HEK293 (cell line): ENCODE measurements at regions not wholly inside any gene's neighbourhood (a gene's known extent, or its start where the extent isn't known, plus 50 kb on each side); places are given as distances from the start of the nearest gene placed in this dataset.

Experiments
- CTCF ChIP-seq: fragments of 450-650 bp; formaldehyde crosslinking; IDR thresholded peaks from 2 replicates; pipeline ENCODE4 v1.5.1; 2016; ENCODE audit warnings: missing biosample characterization, missing genetic modification characterization
- HOXC10 ChIP-seq: sonication (generic); formaldehyde crosslinking; IDR thresholded peaks from 2 replicates; pipeline ENCODE4 v1.8.1; 2023; ENCODE audit warnings: mild to moderate bottlenecking, missing genetic modification reagents
- OVOL3 ChIP-seq: fragments of 450-650 bp; formaldehyde crosslinking; IDR thresholded peaks from 2 replicates; pipeline ENCODE4 v1.5.1; 2016; ENCODE audit warnings: missing biosample characterization, missing genetic modification characterization
- SCRT2 ChIP-seq: fragments of 450-650 bp; formaldehyde crosslinking; IDR thresholded peaks from 2 replicates; pipeline ENCODE4 v1.5.1; 2016; ENCODE audit warnings: missing biosample characterization, missing genetic modification characterization
- TCF7L2 ChIP-seq: IDR thresholded peaks from 2 replicates; pipeline ENCODE4 v1.6.1; 2011; ENCODE audit warnings: low read depth, mild to moderate bottlenecking, inconsistent platforms, low read length, moderate library complexity, borderline replicate concordance
- ZNF18 ChIP-seq: fragments of 450-650 bp; formaldehyde crosslinking; IDR thresholded peaks from 2 replicates; pipeline ENCODE4 v1.5.1; 2016; ENCODE audit warnings: missing biosample characterization, missing genetic modification characterization
- ZNF324 ChIP-seq: fragments of 450-650 bp; formaldehyde crosslinking; IDR thresholded peaks from 2 replicates; pipeline ENCODE4 v1.5.1; 2016; ENCODE audit warnings: missing biosample characterization, missing genetic modification characterization
- ZNF549 ChIP-seq: fragments of 450-650 bp; IDR thresholded peaks from 2 replicates; pipeline ENCODE4 v1.5.1; 2018; ENCODE audit warnings: missing biosample characterization, missing genetic modification characterization, mild to moderate bottlenecking, inconsistent platforms, moderate library complexity
- ZNF623 ChIP-seq: fragments of 450-650 bp; formaldehyde crosslinking; IDR thresholded peaks from 2 replicates; pipeline ENCODE4 v1.5.1; 2016; ENCODE audit warnings: missing biosample characterization, missing genetic modification characterization
- TF ChIP-seq, protein P1 (sequence below): fragments of 450-650 bp; formaldehyde crosslinking; IDR thresholded peaks from 2 replicates; pipeline ENCODE4 v1.5.1; 2016; ENCODE audit warnings: missing biosample characterization, missing genetic modification characterization

GRCh38 chr10:21181451-21181850 lies 284.3 kb upstream of the NEBL start:
- TF ChIP-seq ZNF623 (tag by site-specific recombination) = no peak
- TF ChIP-seq CTCF (tag by site-specific recombination) = no peak
- TF ChIP-seq ZNF18 (tag by site-specific recombination) = no peak
- no peak for TF ChIP-seq ZNF549 (tag by site-specific recombination)
- TF ChIP-seq OVOL3 (tag by site-specific recombination) = no peak
- TF ChIP-seq, protein P1, sequence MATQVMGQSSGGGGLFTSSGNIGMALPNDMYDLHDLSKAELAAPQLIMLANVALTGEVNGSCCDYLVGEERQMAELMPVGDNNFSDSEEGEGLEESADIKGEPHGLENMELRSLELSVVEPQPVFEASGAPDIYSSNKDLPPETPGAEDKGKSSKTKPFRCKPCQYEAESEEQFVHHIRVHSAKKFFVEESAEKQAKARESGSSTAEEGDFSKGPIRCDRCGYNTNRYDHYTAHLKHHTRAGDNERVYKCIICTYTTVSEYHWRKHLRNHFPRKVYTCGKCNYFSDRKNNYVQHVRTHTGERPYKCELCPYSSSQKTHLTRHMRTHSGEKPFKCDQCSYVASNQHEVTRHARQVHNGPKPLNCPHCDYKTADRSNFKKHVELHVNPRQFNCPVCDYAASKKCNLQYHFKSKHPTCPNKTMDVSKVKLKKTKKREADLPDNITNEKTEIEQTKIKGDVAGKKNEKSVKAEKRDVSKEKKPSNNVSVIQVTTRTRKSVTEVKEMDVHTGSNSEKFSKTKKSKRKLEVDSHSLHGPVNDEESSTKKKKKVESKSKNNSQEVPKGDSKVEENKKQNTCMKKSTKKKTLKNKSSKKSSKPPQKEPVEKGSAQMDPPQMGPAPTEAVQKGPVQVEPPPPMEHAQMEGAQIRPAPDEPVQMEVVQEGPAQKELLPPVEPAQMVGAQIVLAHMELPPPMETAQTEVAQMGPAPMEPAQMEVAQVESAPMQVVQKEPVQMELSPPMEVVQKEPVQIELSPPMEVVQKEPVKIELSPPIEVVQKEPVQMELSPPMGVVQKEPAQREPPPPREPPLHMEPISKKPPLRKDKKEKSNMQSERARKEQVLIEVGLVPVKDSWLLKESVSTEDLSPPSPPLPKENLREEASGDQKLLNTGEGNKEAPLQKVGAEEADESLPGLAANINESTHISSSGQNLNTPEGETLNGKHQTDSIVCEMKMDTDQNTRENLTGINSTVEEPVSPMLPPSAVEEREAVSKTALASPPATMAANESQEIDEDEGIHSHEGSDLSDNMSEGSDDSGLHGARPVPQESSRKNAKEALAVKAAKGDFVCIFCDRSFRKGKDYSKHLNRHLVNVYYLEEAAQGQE (tag by site-specific recombination) = no peak
- TF ChIP-seq SCRT2 = no peak
- TF ChIP-seq TCF7L2 = no peak
- no peak for TF ChIP-seq ZNF324
- no peak for TF ChIP-seq HOXC10
